ENCODE measurements at regions not wholly inside any gene's neighbourhood (a gene's known extent, or its start where the extent isn't known, plus 50 kb on each side); places are given as distances from the start of the nearest gene placed in this dataset.

DNA sequence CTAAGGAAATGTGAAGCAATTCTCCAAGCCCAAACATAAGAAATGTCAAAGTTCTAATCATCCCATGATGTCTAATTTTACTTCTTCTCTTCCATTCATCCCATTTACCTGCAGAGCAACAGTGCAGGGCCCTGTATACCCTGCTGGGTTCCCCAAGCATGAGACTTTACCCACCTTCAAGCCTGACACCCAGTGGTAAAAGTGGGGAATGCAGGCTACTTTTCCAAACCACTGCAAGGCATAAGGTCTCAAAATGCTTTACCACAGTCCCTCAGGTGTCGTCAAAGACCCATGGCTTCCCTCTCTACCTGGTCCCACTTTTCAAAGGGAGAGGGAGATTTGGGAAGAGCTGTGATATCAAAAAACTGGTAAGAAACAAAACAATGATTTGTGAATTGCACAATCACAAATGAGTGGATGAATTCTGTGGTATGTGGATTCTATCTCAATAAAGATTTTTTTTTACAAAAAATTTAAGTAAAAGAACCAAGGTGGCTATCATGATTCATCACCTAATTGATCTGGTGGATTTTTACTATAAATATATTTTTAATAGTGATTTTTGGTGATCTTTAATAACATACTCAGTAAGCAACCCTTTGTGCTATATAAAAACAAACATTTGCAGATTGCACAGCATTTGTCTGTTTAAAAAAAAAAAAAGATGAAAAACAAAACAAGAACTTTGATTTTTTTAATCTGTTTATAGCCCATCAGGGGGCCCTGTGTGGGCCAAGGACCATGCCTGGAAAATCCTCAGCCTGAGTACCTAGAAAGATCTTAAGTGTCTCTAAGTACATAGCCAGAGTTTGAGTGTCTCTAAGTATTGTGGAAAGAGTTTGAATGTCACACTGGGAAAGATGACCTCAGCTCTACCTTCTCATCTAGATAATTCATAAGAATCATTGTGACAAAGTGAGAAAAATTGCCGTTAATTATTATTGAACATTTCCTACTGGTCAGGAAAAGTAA, 73.1 kb upstream of the GJB5 start:
- Histone ChIP-seq H3K4me3 (ENCODE audit: low read depth, low read length) (no peak overlapping the region), H3K27ac (ENCODE audit: extremely low read depth, low read depth, low read length) (no peak overlapping the region), H3K36me3 (ENCODE audit: control insufficient read depth in 2 of 2, insufficient read depth in 1 of 2, low read length in 2 of 2) (no peaks in the 10 kb centered on the region), H3K4me1 (ENCODE audit: control insufficient read depth, insufficient read depth, low read length) (no peaks in the 10 kb centered on the region; the same call in 1 of the 2 replicates), H3K9me3 (ENCODE audit: control insufficient read depth, insufficient read depth, low read depth, low read length) (no peaks in the 10 kb centered on the region)
- ChIA-PET POLR2A (no interaction called here), CTCF (interaction anchor here (0.5 to 1.5 kb wide), 15 partner anchors 9 to 1677 kb away, joined by 3 to 11 read pairs (median 3); no protein-coding TSS in a partner anchor)
- peak; percentile 97 for TF ChIP-seq ZNF785 (tag by site-specific recombination; IDR thresholded peaks at IDR 0.05)
- no peak for TF ChIP-seq ZNF707 (tag by site-specific recombination; IDR thresholded peaks at IDR 0.05)
- TF ChIP-seq, protein P1, sequence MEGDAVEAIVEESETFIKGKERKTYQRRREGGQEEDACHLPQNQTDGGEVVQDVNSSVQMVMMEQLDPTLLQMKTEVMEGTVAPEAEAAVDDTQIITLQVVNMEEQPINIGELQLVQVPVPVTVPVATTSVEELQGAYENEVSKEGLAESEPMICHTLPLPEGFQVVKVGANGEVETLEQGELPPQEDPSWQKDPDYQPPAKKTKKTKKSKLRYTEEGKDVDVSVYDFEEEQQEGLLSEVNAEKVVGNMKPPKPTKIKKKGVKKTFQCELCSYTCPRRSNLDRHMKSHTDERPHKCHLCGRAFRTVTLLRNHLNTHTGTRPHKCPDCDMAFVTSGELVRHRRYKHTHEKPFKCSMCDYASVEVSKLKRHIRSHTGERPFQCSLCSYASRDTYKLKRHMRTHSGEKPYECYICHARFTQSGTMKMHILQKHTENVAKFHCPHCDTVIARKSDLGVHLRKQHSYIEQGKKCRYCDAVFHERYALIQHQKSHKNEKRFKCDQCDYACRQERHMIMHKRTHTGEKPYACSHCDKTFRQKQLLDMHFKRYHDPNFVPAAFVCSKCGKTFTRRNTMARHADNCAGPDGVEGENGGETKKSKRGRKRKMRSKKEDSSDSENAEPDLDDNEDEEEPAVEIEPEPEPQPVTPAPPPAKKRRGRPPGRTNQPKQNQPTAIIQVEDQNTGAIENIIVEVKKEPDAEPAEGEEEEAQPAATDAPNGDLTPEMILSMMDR (tag by site-specific recombination; IDR thresholded peaks at IDR 0.05) = peak; percentile 31; the same call in 1 of the 2 replicates
- TF ChIP-seq ZNF654 (tag by site-specific recombination; IDR thresholded peaks at IDR 0.05; ENCODE audit: low read depth) = peak; percentile 67

DNA sequence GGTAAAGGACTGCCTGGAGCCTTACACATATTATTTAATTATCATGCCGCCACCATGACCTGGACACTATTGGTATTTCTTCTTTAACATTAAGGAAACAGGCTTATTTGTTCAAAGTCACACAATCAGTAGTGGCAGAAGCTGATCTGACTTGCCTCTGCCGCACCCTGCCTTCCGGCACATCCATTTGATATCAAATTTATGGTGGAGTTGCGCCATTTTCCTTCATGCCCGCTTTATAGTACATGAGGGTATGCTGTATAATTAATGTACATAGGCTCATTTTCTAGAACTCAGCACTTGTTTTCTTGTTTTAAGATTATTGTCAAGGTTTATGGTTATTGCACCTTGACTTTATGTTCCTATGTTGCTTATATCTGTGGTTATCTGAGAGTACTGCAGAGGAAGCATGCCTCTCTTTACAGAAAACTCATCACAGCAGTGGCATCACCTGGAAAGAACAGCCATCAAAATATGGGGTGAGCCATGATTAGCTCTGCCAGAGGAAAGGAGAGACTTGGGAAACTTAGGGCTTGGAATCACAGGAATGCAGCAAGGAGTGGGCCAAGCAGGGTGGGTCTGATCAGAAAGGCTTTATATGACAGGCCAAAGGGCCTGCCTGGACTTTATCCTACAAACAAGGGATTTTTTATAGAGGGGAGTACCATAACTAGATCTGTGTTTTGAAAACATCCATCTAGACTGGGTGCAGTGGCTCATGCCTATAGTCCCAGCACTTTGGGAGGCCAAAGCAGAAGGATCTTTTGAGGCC, 72.2 kb upstream of the GJB5 start:
- H3K27ac ChIP-seq (ENCODE audit: extremely low read depth, low read depth, low read length) = no peak overlapping the region
- H3K9me3 ChIP-seq (ENCODE audit: control insufficient read depth, insufficient read depth, low read depth, low read length) = no peaks in the 10 kb centered on the region
- CTCF ChIA-PET = interaction anchor here (0.6 to 1.5 kb wide), 6 partner anchors 14 to 1677 kb away, joined by 3 to 11 read pairs (median 4); no protein-coding TSS in a partner anchor
- no peak overlapping the region for H3K4me3 ChIP-seq (ENCODE audit: low read depth, low read length)
- no peaks in the 10 kb centered on the region for H3K36me3 ChIP-seq (ENCODE audit: control insufficient read depth in 2 of 2, insufficient read depth in 1 of 2, low read length in 2 of 2)
- TF ChIP-seq, protein P2, sequence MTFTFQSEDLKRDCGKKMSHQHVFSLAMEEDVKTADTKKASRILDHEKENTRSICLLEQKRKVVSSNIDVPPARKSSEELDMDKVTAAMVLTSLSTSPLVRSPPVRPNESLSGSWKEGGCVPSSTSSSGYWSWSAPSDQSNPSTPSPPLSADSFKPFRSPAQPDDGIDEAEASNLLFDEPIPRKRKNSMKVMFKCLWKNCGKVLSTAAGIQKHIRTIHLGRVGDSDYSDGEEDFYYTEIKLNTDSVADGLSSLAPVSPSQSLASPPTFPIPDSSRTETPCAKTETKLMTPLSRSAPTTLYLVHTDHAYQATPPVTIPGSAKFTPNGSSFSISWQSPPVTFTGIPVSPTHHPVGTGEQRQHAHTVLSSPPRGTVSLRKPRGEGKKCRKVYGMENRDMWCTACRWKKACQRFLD (tag by site-specific recombination; IDR thresholded peaks at IDR 0.05) = no peak
- no peak for TF ChIP-seq ZNF221 (tag by site-specific recombination; IDR thresholded peaks at IDR 0.05; ENCODE audit: borderline replicate concordance)
- TF ChIP-seq YY2 (tag by site-specific recombination; IDR thresholded peaks at IDR 0.05) = no peak
- H3K4me1 ChIP-seq (ENCODE audit: control insufficient read depth, insufficient read depth, low read length) = no peaks in the 10 kb centered on the region; the same call in 1 of the 2 replicates
- POLR2A ChIA-PET = no interaction called here

DNA sequence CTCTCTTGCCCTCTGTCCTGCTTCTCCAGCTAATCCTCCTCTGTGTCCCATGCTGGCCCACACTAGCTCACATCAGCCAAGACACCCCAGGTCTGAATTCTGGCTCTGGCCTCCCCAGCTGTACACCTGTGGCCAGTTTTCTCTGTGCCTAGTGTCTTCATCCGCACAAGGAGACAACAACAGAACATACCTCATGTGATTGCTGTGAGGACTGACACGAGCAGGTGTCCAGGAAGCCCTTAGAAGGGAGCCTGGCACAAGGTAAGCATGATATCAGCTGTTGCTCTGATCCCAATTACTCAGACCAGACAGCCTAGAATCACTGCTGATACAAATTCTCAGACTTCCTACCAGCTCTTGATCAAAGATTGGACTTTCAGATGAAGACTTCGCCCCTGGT, 71.2 kb upstream of the GJB5 start:
- CTCF ChIA-PET = interaction anchor here (0.6 to 1.1 kb wide), 2 partner anchors 59 to 88 kb away, joined by 4 to 5 read pairs; no protein-coding TSS in a partner anchor
- Histone ChIP-seq H3K9me3 (ENCODE audit: control insufficient read depth, insufficient read depth, low read depth, low read length) (no peaks in the 10 kb centered on the region), H3K4me1 (ENCODE audit: control insufficient read depth, insufficient read depth, low read length) (no peaks in the 10 kb centered on the region; the same call in 1 of the 2 replicates), H3K4me3 (ENCODE audit: low read depth, low read length) (no peak overlapping the region), H3K36me3 (ENCODE audit: control insufficient read depth in 2 of 2, insufficient read depth in 1 of 2, low read length in 2 of 2) (no peaks in the 10 kb centered on the region), H3K27ac (ENCODE audit: extremely low read depth, low read depth, low read length) (no peak overlapping the region)
- TF ChIP-seq ZSCAN30 (tag by site-specific recombination; IDR thresholded peaks at IDR 0.05) = no peak
- TF ChIP-seq GLI4 (tag by site-specific recombination; IDR thresholded peaks at IDR 0.05) = no peak
- no peak for TF ChIP-seq ZSCAN16 (tag by site-specific recombination; IDR thresholded peaks at IDR 0.05)
- TF ChIP-seq, protein P3, sequence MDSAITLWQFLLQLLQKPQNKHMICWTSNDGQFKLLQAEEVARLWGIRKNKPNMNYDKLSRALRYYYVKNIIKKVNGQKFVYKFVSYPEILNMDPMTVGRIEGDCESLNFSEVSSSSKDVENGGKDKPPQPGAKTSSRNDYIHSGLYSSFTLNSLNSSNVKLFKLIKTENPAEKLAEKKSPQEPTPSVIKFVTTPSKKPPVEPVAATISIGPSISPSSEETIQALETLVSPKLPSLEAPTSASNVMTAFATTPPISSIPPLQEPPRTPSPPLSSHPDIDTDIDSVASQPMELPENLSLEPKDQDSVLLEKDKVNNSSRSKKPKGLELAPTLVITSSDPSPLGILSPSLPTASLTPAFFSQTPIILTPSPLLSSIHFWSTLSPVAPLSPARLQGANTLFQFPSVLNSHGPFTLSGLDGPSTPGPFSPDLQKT (IDR thresholded peaks at IDR 0.05; ENCODE audit: borderline replicate concordance, low read depth, low read length) = no peak
- POLR2A ChIA-PET = no interaction called here
